NCI-H2107 treated with DMSO at 0.1 percent for 48 hours (cell line): ENCODE measurements at regions not wholly inside any gene's neighbourhood (a gene's known extent, or its start where the extent isn't known, plus 50 kb on each side); places are given as distances from the start of the nearest gene placed in this dataset.
"Not testable (repeated sequence)": the region's sequence is repeated elsewhere in the genome, so short reads cannot be mapped to it uniquely, and the experiment has no call there.

Experiments
- DNase-seq: peaks from one replicate; lab custom pipeline; 2025; ENCODE audit not compliant: unreplicated experiment; lab: John Stamatoyannopoulos, UW

GRCh38 chr2:12603781-12604295, 112.9 kb upstream of the TRIB2 start:
- DNase-seq, result no peak

- DNase-seq, result no peak
Observed at GRCh38 chr2:12604341-12604740, 112.4 kb upstream of the TRIB2 start.

GRCh38 chr2:12605366-12605765, 111.4 kb upstream of the TRIB2 start:
- DNase-seq, result no peak

GRCh38 chr2:12605936-12606335, 110.8 kb upstream of the TRIB2 start:
- no peak for DNase-seq

GRCh38 chr2:12606472-12607000, 110.2 kb upstream of the TRIB2 start:
- no peak for DNase-seq

- no peak for DNase-seq
Observed at GRCh38 chr2:12607971-12608370, 108.8 kb upstream of the TRIB2 start.

GRCh38 chr2:12610314-12610713, 106.4 kb upstream of the TRIB2 start:
- DNase-seq, result no peak

GRCh38 chr2:12612168-12612567, 104.6 kb upstream of the TRIB2 start:
- no peak for DNase-seq

- no peak for DNase-seq
Observed at GRCh38 chr2:12612671-12613070, 104.1 kb upstream of the TRIB2 start.

- no peak for DNase-seq
Observed at GRCh38 chr2:12613137-12613835, 103.5 kb upstream of the TRIB2 start.

- no peak for DNase-seq
Observed at GRCh38 chr2:12615509-12615908, 101.2 kb upstream of the TRIB2 start.

GRCh38 chr2:12616456-12617156, 100.1 kb upstream of the TRIB2 start:
- DNase-seq, result no peak

- no peak for DNase-seq
Observed at GRCh38 chr2:12617366-12617765, 99.4 kb upstream of the TRIB2 start.

- DNase-seq, result no peak
Observed at GRCh38 chr2:12617853-12618252, 98.9 kb upstream of the TRIB2 start.

GRCh38 chr2:12618576-12618975, 98.2 kb upstream of the TRIB2 start:
- no peak for DNase-seq

GRCh38 chr2:12619975-12620374, 96.8 kb upstream of the TRIB2 start:
- DNase-seq, result no peak

- no peak for DNase-seq
Observed at GRCh38 chr2:12620759-12621158, 96.0 kb upstream of the TRIB2 start.

- no peak for DNase-seq
Observed at GRCh38 chr2:12623051-12623450, 93.7 kb upstream of the TRIB2 start.

GRCh38 chr2:12624384-12624783, 92.4 kb upstream of the TRIB2 start:
- DNase-seq, result no peak

- no peak for DNase-seq
Observed at GRCh38 chr2:12624905-12625598, 91.7 kb upstream of the TRIB2 start.

- not testable (repeated sequence) for DNase-seq
Observed at GRCh38 chr2:12628541-12628940, 88.2 kb upstream of the TRIB2 start.
